Occipital lobe (tissue), 1 donor: ENCODE measurements at regions not wholly inside any gene's neighbourhood (a gene's known extent, or its start where the extent isn't known, plus 50 kb on each side); places are given as distances from the start of the nearest gene placed in this dataset.

Source experiments
- DNase-seq: peaks from one replicate; lab custom pipeline; 2025; lab: John Stamatoyannopoulos, UW

GRCh38 chr2:224211791-224212190 is 172.7 kb upstream of the SERPINE2 start:
- no peak for DNase-seq

- no peak for DNase-seq
Measured at GRCh38 chr2:224211181-224211480, 172.0 kb upstream of the SERPINE2 start.

- no peak for DNase-seq
Measured at GRCh38 chr2:224210286-224211180, 171.4 kb upstream of the SERPINE2 start.

GRCh38 chr2:224209555-224210285 is 170.6 kb upstream of the SERPINE2 start:
- DNase-seq = no peak

GRCh38 chr2:224208443-224208842 is 169.4 kb upstream of the SERPINE2 start:
- DNase-seq = no peak

GRCh38 chr2:224208007-224208406 is 168.9 kb upstream of the SERPINE2 start:
- DNase-seq = no peak

DNA sequence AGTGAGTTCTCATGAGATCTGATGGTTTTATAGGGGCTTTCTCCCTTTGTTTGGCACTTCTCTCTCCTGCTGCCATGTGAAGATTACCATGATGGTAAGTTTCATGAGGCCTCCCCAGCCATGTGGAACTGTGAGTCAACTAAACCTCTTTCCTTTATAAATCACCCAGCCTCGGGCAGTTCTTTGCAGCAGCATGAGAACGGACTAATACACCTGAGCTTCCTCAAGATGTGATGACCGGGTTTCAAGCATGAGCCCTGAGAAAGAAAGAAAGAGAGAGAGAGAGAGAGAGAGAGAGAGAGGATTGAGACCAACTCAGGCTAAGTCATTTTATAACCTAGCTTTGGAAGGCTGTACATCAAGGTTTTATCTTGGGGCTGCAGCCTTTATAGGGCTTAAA is 167.7 kb upstream of the SERPINE2 start:
- no peak for DNase-seq

- DNase-seq = no peak
Measured at GRCh38 chr2:224202281-224202865, 163.3 kb upstream of the SERPINE2 start.

- DNase-seq = no peak
Measured at GRCh38 chr2:224198436-224198835, 159.3 kb upstream of the SERPINE2 start.

DNA sequence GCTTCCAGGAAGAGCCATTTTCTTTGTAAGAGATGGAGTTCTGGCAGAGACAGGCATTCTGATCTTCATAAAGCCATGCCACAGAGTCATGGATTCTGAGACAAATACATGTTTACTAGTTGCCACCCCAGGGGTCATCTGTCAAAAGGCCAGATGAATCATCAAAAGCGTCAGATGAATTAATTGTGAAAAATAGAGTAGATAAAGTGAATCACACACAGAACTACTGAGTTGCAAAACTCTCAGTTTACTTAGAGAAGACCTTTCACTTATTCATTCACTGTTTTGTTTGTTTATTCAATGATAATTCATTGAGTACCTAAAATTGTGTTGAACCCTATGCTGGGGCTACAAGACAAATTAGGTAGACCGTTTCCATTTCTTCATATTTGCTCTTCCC is 157.7 kb upstream of the SERPINE2 start:
- no peak for DNase-seq

GRCh38 chr2:224195925-224196571 is 157.0 kb upstream of the SERPINE2 start:
- DNase-seq = peak; percentile 14

DNA sequence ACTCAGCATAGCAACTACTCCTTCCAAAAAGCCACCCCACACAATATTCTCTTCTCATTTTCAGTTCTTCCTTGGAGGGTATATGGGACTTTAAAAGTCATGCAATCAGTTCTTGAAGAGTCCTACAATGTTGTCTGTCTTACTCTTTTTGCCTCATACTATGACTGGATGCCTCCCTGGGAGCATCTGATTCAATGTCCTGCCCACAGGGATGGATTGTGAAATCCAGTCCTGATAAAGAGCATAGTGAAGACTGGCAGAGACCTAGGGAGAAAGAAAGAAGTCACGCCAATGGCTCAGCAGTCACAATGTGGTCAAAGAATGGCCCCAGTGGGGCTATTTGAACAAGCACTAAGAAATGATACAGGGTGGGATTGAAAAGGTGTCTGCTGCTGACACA is 155.1 kb upstream of the SERPINE2 start:
- DNase-seq = no peak

DNA sequence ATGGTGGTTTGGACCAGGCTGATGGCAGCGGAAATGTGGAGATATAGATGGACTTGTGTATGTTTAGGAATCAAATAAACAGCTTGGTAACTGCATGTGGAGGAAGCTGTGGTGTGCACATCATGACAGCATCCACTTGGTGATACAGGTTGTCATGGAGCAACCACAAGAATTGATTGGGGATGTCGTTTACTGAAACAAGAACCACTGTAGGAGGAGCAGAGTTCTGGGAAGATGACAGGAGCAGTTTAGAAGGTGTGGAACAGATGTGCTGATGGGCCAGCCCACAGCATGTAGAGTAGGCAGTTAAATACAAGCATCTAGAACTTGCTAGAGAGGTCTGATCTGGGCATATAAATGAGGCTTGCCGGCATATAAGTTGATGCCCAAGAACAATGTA is 152.4 kb upstream of the SERPINE2 start:
- no peak for DNase-seq

DNA sequence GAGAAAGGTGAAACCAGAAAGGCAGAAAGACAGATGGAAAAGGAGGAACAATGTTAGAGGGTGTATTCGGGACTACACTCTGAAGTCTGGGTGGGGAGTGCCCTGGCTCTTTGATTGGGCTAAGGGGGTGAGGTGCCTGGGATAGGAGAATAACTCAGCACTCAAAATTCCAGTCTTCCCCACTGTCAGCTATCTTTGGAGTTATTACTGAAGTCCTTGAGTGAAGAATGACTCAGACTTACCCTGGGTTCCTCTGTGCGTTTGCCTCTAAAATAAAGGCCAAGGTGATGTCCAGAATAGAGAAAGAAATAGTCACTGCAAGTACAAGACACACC is 151.8 kb upstream of the SERPINE2 start:
- no peak for DNase-seq

- DNase-seq = no peak
Measured at GRCh38 chr2:224190234-224190935, 151.3 kb upstream of the SERPINE2 start.

- no peak for DNase-seq
Measured at GRCh38 chr2:224187220-224187619, 148.1 kb upstream of the SERPINE2 start.

DNA sequence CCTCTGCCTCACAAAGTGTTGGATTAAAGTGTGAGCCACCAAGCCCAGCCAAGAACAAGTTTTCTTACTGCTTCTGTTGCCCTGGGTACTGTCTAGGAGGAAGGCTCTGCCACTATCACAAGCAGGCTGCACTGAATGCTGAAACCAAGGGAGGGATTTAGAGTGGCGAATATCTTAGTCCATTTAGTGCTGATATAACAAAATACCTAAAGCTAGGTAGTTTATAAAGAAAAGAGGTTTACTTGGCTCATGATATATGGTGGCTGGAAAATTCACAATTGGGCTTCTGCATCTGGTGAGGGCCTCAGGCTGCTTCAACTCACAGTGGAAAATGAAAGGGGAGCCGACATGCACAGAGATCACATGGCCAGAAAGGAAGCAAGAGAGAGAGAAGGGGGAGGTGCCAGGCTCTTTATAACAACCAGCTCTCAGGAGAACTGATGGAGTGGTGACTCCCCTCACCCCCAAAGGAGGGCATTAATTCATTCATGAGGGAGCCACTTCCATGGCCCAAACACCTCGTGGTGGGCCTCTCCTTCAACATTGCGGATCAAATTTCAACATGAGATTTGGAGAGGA is 146.0 kb upstream of the SERPINE2 start:
- DNase-seq = no peak

DNA sequence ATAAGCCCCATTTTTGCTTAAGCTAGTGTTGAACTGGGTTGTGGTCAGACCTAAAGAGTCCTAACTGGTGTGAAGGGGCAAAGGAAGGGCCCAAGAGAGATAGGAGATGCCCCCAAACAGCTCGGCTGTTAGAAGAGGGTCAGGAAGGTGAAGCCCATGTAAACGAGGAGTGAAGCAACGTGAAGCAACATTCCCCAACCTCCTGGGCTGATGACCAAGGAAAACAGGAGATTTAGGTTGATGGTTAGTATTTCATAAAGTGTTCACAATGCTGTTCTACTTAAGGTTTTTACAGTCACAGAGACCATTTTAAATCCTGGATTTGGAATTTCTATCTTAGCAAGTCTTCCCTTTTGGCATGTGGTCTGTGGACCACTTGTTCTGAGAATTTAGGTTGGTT is 144.0 kb upstream of the SERPINE2 start:
- no peak for DNase-seq

GRCh38 chr2:224182498-224182897 is 143.4 kb upstream of the SERPINE2 start:
- DNase-seq = no peak

DNA sequence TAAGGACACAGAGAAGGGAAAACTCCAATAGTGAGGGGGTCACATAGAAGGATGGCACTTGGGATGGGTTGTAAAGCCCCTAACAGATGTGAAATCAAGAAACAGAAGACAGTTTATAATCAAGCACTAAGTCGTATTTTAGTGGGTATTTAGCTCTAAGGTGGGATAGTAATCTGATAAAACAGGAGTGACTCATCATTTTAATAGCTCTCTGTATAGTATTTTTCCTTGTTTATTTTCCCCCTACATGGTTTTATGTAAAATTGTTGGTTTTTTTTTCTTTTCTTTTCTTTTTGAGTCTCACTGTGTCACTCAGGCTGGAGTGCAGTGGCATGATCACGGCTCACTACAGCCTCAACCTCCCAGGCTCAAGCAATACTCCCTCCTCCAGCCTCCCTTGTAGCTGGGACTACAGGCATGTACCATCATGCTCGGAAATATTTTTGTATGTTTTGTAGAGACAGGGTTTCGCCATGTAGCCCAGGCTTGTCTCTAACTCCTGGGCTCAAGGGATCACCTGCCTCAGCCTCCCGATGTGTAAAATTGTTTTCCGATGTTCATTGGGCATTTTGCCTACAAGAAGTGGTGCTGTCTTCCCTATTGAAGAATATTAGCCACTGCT is 142.6 kb upstream of the SERPINE2 start:
- DNase-seq = no peak

- DNase-seq = no peak
Measured at GRCh38 chr2:224180810-224181209, 141.7 kb upstream of the SERPINE2 start.
